GM12878 (cell line): ENCODE measurements at regions not wholly inside any gene's neighbourhood (a gene's known extent, or its start where the extent isn't known, plus 50 kb on each side); places are given as distances from the start of the nearest gene placed in this dataset.

Experiments
- ATAC-seq: fragments of 200-7000 bp; cut with Tn5 transposase; 3 replicates; pipeline ENCODE4 v1.9.1; 2020; ENCODE audit warnings: mild to moderate bottlenecking, moderate library complexity
- BruUV-seq: library from RNA; stranded (reverse); fragments of 400-500 nt; replicated peaks from 2 replicates; lab custom pipeline; 2021; lab: Mats Ljungman, UMichigan
- CTCF ChIA-PET: fragments of 300-600 bp; sonication (Branson Sonifier 250); formaldehyde crosslinking; extraction: SDS; loops from one replicate; lab custom pipeline; 2021; ENCODE audit warnings: inconsistent platforms; lab: Yijun Ruan, JAX
- POLR2A ChIA-PET: fragments of 350-600 bp; formaldehyde crosslinking; extraction: SDS; loops from one replicate; lab custom pipeline; 2021; ENCODE audit warnings: inconsistent platforms; lab: Charles Lee
- RAD21 ChIA-PET: fragments of 300-600 bp; sonication (Branson Sonifier 250); formaldehyde crosslinking; loops from one replicate; lab custom pipeline; 2023; ENCODE audit warnings: antibody characterized with exemption; ENCODE audit not compliant: unreplicated experiment; lab: Charles Lee
- SMC1A ChIA-PET: fragments of 300-600 bp; sonication (Branson Sonifier 250); formaldehyde crosslinking; loops from one replicate; lab custom pipeline; 2023; ENCODE audit not compliant: unreplicated experiment, uncharacterized antibody; lab: Charles Lee
- DNase-seq: peaks from one replicate; pipeline ENCODE4 v3.0.0-alpha.2; 2011; ENCODE audit warnings: low read depth, low spot score
- FAIRE-seq: peaks from 3 replicates; lab custom pipeline; 2011; peaks lifted over from hg19 to GRCh38; lab: Jason Lieb, UNC
- H2AFZ ChIP-seq: 2 replicates; pipeline ENCODE4 v1.6.0; 2011; ENCODE audit warnings: low read depth, low read length, control low read depth; ENCODE audit not compliant: control insufficient read depth
- H3K27ac ChIP-seq: 2 replicates; pipeline ENCODE4 v1.5.1; 2011; ENCODE audit warnings: control low read depth; ENCODE audit not compliant: control insufficient read depth, insufficient read depth
- H3K27me3 ChIP-seq, 2 experiments: replicated peaks in 1 of 2; 2 replicates each; pipeline versions ENCODE4 v1.6.0 to v1.6.1; 2011; ENCODE audit warnings: low read length in 1 of 2; ENCODE audit not compliant: control insufficient read depth in 2 of 2, insufficient read depth in 2 of 2
- H3K36me3 ChIP-seq, 2 experiments: 2 replicates each; pipeline ENCODE4 v1.5.1; 2011; ENCODE audit warnings: low read length in 1 of 2; ENCODE audit not compliant: control insufficient read depth in 2 of 2, insufficient read depth in 2 of 2
- H3K4me1 ChIP-seq: 2 replicates; pipeline ENCODE4 v1.6.1; 2011; ENCODE audit warnings: mild to moderate bottlenecking, low read length, moderate library complexity, mixed read lengths; ENCODE audit not compliant: control insufficient read depth, insufficient read depth
- H3K4me2 ChIP-seq: 2 replicates; pipeline ENCODE4 v1.6.0; 2011; ENCODE audit warnings: control low read depth; ENCODE audit not compliant: control insufficient read depth, insufficient read depth
- H3K4me3 ChIP-seq: fragments of 200-600 bp; sonication (generic); 2 replicates; pipeline ENCODE4 v1.5.1; 2016
- H3K79me2 ChIP-seq: 2 replicates; pipeline ENCODE4 v1.6.0; 2011; ENCODE audit warnings: low read length; ENCODE audit not compliant: control insufficient read depth, insufficient read depth
- H3K9ac ChIP-seq: 2 replicates; pipeline ENCODE4 v1.8.0; 2011; ENCODE audit warnings: low read length, control low read depth, mixed read lengths; ENCODE audit not compliant: control insufficient read depth, insufficient read depth
- H3K9me3 ChIP-seq: replicated peaks from 3 replicates; pipeline ENCODE4 v1.5.1; 2011; ENCODE audit warnings: mild to moderate bottlenecking, low read length; ENCODE audit not compliant: control insufficient read depth, insufficient read depth
- H4K20me1 ChIP-seq: 2 replicates; pipeline ENCODE4 v1.6.0; 2011; ENCODE audit not compliant: control insufficient read depth, insufficient read depth
- ATF7 ChIP-seq: fragments of 450-650 bp; IDR thresholded peaks from 2 replicates; pipeline ENCODE4 v1.6.1; 2016; ENCODE audit warnings: low read depth, mild to moderate bottlenecking
- CHD2 ChIP-seq: IDR thresholded peaks from 2 replicates; pipeline ENCODE4 v1.6.1; 2011; ENCODE audit warnings: low read depth, low read length, improper control_type of control experiment, borderline replicate concordance
- CREB1 ChIP-seq: IDR thresholded peaks from 2 replicates; pipeline ENCODE4 v1.6.1; 2012; ENCODE audit warnings: low read depth, mild to moderate bottlenecking, inconsistent platforms
- IRF4 ChIP-seq: IDR thresholded peaks from 2 replicates; pipeline ENCODE4 v1.6.1; 2011; ENCODE audit warnings: low read depth, low read length
- LARP7 ChIP-seq: fragments of 450-650 bp; IDR thresholded peaks from 2 replicates; pipeline ENCODE4 v1.6.1; 2017; ENCODE audit warnings: mild to moderate bottlenecking
- MTA3 ChIP-seq: IDR thresholded peaks from 2 replicates; pipeline ENCODE4 v1.6.1; 2012; ENCODE audit warnings: low read length, inconsistent platforms, borderline replicate concordance
- SMAD1 ChIP-seq: fragments of 450-650 bp; IDR thresholded peaks from 2 replicates; pipeline ENCODE4 v1.6.1; 2018; ENCODE audit warnings: mild to moderate bottlenecking, low read depth; ENCODE audit not compliant: partially characterized antibody
- SUZ12 ChIP-seq: fragments of 200-600 bp; sonication (generic); IDR thresholded peaks from one replicate; pipeline ENCODE4 v1.6.1; 2018; ENCODE audit warnings: antibody characterized with exemption, mild to moderate bottlenecking; ENCODE audit not compliant: unreplicated experiment
- TARDBP ChIP-seq: IDR thresholded peaks from 2 replicates; pipeline ENCODE4 v1.6.1; 2016; ENCODE audit warnings: borderline replicate concordance
- TCF12 ChIP-seq: IDR thresholded peaks from 2 replicates; pipeline ENCODE4 v1.6.1; 2011; ENCODE audit warnings: low read depth, mild to moderate bottlenecking, low read length
- WGBS: methylation state at CpG from one replicate; pipeline ENCODE4 v1.1.6; 2016; ENCODE audit warnings: low lambda C conversion rate; ENCODE audit not compliant: insufficient replicate concordance, insufficient coverage; ENCODE audit errors: missing lambda C conversion rate; 5-methylcytosine and 5-hydroxymethylcytosine counted together
- in situ Hi-C: fragments of 300-500 bp; cut with MboI; formaldehyde crosslinking; loops from 9 replicates; pipeline ENCODE4 v1.14.3; 2018; ENCODE audit warnings: mixed read lengths
- intact Hi-C: fragments of 100-400 bp; cut with micrococcal nuclease; formaldehyde crosslinking; loops from one replicate; pipeline ENCODE4 v1.14.2; 2022; ENCODE audit not compliant: unreplicated experiment
- TF ChIP-seq, protein P1 (sequence below): fragments of 450-650 bp; IDR thresholded peaks from 2 replicates; pipeline ENCODE4 v1.6.1; 2016; ENCODE audit warnings: mild to moderate bottlenecking

DNA sequence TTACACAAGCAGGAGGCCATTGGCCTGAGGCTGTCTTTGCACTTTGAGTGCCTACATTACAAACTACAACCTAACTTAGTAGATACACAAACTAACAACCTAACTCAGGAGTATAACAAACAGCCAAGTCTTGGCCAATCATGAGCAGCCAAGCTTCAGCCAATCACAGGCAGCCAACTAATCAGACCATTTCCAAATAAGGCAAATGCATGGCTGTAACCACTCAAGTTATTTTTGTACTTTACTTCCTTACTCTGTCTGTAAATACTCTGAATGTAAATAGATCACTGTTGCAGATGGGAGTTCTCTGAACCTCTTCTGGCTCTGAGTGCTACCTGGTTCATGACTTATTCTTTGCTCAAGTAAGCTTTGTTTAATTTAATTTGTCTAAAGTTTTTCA lies 748.1 kb upstream of the SGCG start:
- no TSS peak for BruUV-seq
- ChIA-PET RAD21 (no interaction called here), POLR2A (no interaction called here), CTCF (no interaction called here), SMC1A (no interaction called here)
- Histone ChIP-seq H3K36me3 (no peaks in the 10 kb centered on the region), H3K4me3 (no peak overlapping the region), H3K79me2 (no peaks in the 10 kb centered on the region), H2AFZ (no peak overlapping the region), H3K4me2 (no peak overlapping the region), H3K9me3 (no peaks in the 10 kb centered on the region), H3K9ac (no peak overlapping the region), H3K4me1 (no peaks in the 10 kb centered on the region), H3K27ac (no peak overlapping the region), H3K27me3 (no peaks in the 10 kb centered on the region), H4K20me1 (no peaks in the 10 kb centered on the region)
- FAIRE-seq = no peak
- no peak for ATAC-seq
- TF ChIP-seq ATF7 (no peak), LARP7 (no peak), CHD2 (no peak), TCF12 (no peak), CREB1 (no peak)
- DNase-seq = no peak
- intact Hi-C loops (no loop called here), in situ Hi-C loops (no loop called here)

DNA sequence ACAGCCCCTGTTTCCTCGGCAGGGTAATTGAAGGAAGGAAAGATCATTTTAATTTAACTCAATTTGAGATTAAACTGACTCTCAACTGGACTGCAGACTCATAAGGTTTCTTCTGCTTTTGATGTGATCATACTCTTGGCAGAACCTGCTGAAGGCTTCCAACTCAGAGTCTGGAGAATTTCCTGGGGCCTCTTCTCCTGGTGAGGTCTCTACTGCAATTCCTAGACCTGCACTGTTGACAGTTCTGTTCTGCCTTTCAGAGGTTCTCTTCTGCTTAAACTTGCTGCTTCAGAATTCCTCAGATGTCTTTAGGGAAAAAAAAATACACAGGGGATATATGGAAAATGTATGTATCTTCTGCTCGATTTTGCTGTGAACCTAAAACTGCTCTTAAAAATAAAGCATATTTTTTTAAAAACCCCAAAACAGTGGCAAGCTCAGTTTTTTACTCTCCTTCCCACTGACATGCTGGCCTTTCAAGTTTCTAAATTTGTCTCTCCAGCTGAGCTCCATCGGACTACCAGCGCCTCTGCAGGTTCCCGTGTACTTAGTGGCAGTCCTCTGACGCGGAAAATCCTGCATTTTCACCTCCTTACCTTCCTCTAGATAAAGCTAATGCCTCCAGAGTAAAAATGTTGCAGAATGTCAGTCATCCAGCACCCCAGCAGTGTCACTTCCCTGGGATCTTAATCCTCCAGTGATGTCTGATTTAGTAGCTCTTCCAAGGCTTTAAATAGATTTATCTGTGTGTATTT lies 733.5 kb upstream of the SGCG start:
- Histone ChIP-seq H3K79me2 (no peaks in the 10 kb centered on the region), H2AFZ (no peak overlapping the region), H4K20me1 (no peaks in the 10 kb centered on the region), H3K36me3 (no peaks in the 10 kb centered on the region), H3K27me3 (no peaks in the 10 kb centered on the region), H3K9me3 (no peaks in the 10 kb centered on the region), H3K27ac (no peak overlapping the region), H3K4me2 (no peak overlapping the region), H3K9ac (no peak overlapping the region), H3K4me1 (no peaks in the 10 kb centered on the region), H3K4me3 (no peak overlapping the region)
- WGBS = 8% methylated on average over 7 of the region's 7 CpGs
- no peak for ATAC-seq
- FAIRE-seq = no peak
- ChIA-PET POLR2A (no interaction called here), RAD21 (no interaction called here), SMC1A (no interaction called here), CTCF (no interaction called here)
- intact Hi-C loops (no loop called here), in situ Hi-C loops (no loop called here)
- no peak for DNase-seq
- TF ChIP-seq MTA3 (no peak), IRF4 (no peak), TARDBP (no peak), SUZ12 (no peak), SMAD1 (no peak), CREB1 (no peak)
- TF ChIP-seq, protein P1, sequence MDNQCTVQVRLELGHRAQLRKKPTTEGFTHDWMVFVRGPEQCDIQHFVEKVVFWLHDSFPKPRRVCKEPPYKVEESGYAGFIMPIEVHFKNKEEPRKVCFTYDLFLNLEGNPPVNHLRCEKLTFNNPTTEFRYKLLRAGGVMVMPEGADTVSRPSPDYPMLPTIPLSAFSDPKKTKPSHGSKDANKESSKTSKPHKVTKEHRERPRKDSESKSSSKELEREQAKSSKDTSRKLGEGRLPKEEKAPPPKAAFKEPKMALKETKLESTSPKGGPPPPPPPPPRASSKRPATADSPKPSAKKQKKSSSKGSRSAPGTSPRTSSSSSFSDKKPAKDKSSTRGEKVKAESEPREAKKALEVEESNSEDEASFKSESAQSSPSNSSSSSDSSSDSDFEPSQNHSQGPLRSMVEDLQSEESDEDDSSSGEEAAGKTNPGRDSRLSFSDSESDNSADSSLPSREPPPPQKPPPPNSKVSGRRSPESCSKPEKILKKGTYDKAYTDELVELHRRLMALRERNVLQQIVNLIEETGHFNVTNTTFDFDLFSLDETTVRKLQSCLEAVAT = no peak
- BruUV-seq = no TSS peak
